PC-3 (cell line): ENCODE measurements at regions not wholly inside any gene's neighbourhood (a gene's known extent, or its start where the extent isn't known, plus 50 kb on each side); places are given as distances from the start of the nearest gene placed in this dataset.

ENCODE experiments used
- ATAC-seq: fragments of 200-7000 bp; cut with Tn5 transposase; 2 replicates; pipeline ENCODE4 v1.9.1; 2020; ENCODE audit warnings: mild to moderate bottlenecking, moderate library complexity
- BruUV-seq: library from RNA; stranded (reverse); fragments of 400-500 nt; replicated peaks from 2 replicates; lab custom pipeline; 2021; lab: Mats Ljungman, UMichigan
- CTCF ChIA-PET: fragments of 300-600 bp; sonication (Branson Sonifier 250); formaldehyde crosslinking; loops from one replicate; lab custom pipeline; 2022; ENCODE audit warnings: antibody characterized with exemption; lab: Charles Lee
- POLR2A ChIA-PET: fragments of 300-600 bp; sonication (Branson Sonifier 250); formaldehyde crosslinking; loops from one replicate; lab custom pipeline; 2022; ENCODE audit warnings: antibody characterized with exemption; ENCODE audit not compliant: unreplicated experiment; lab: Charles Lee
- DNase-seq: peaks from one replicate; pipeline ENCODE4 v3.0.0-alpha.2; 2015
- H2AFZ ChIP-seq: fragments of 300-600 bp; sonication (generic); 2 replicates; pipeline ENCODE4 v1.6.0; 2016; ENCODE audit warnings: antibody characterized with exemption, low read length
- H3F3A ChIP-seq: fragments of 300-600 bp; sonication (generic); one replicate; pipeline ENCODE4 v1.6.0; 2017; ENCODE audit warnings: antibody characterized with exemption, low read length, control low read depth, mild to moderate bottlenecking; ENCODE audit not compliant: unreplicated experiment
- H3K27ac ChIP-seq: fragments of 300-600 bp; sonication (generic); 2 replicates; pipeline ENCODE4 v1.5.1; 2016; ENCODE audit warnings: mild to moderate bottlenecking, low read length
- H3K27me3 ChIP-seq: fragments of 300-600 bp; sonication (generic); 2 replicates; pipeline ENCODE4 v1.6.1; 2016; ENCODE audit warnings: low read length, mixed read lengths
- H3K36me3 ChIP-seq: fragments of 300-600 bp; sonication (generic); 2 replicates; pipeline ENCODE4 v1.6.1; 2016; ENCODE audit warnings: low read depth, mixed run types, low read length, mixed read lengths
- H3K4me1 ChIP-seq: fragments of 300-600 bp; sonication (generic); 2 replicates; pipeline ENCODE4 v1.5.1; 2016; ENCODE audit warnings: low read length; ENCODE audit not compliant: insufficient read depth
- H3K4me2 ChIP-seq: fragments of 300-600 bp; sonication (generic); 2 replicates; pipeline ENCODE4 v1.6.0; 2016; ENCODE audit warnings: low read length
- H3K4me3 ChIP-seq: fragments of 300-600 bp; sonication (generic); 2 replicates; pipeline ENCODE4 v1.5.1; 2016; ENCODE audit warnings: mild to moderate bottlenecking, low read length, mixed read lengths
- H3K79me2 ChIP-seq: fragments of 300-600 bp; sonication (generic); 2 replicates; pipeline ENCODE4 v1.6.1; 2017; ENCODE audit warnings: low read length, mixed read lengths
- H3K9ac ChIP-seq: fragments of 300-600 bp; sonication (generic); 2 replicates; pipeline ENCODE4 v1.6.0; 2016; ENCODE audit warnings: mild to moderate bottlenecking, low read length
- H3K9me2 ChIP-seq: fragments of 300-600 bp; sonication (generic); replicated peaks from 2 replicates; pipeline ENCODE4 v1.6.1; 2016; ENCODE audit warnings: mixed run types, low read length, mixed read lengths
- H3K9me3 ChIP-seq: fragments of 300-600 bp; sonication (generic); 2 replicates; pipeline ENCODE4 v1.6.1; 2016; ENCODE audit warnings: low read length, mixed read lengths
- H4K20me1 ChIP-seq: fragments of 300-600 bp; sonication (generic); 2 replicates; pipeline ENCODE4 v1.6.1; 2016; ENCODE audit warnings: low read length, mixed read lengths
- EZH2 ChIP-seq: fragments of 300-600 bp; sonication (generic); IDR thresholded peaks from one replicate; pipeline ENCODE4 v1.6.1; 2017; ENCODE audit warnings: antibody characterized with exemption, mild to moderate bottlenecking, low read length; ENCODE audit not compliant: unreplicated experiment
- EZH2phosphoT487 ChIP-seq: fragments of 300-600 bp; sonication (generic); IDR thresholded peaks from 2 replicates; pipeline ENCODE4 v1.6.1; 2018; ENCODE audit warnings: mild to moderate bottlenecking, antibody characterized with exemption, low read length, borderline replicate concordance
- intact Hi-C: fragments of 100-400 bp; cut with micrococcal nuclease; formaldehyde crosslinking; loops from 2 replicates; pipeline ENCODE4 v1.9.0; 2023
- TF ChIP-seq, protein P1 (sequence below): fragments of 300-600 bp; sonication (generic); conservative IDR thresholded peaks from 2 replicates; pipeline ENCODE4 v1.5.1; 2017; ENCODE audit warnings: antibody characterized with exemption, low read depth, mild to moderate bottlenecking, low read length

DNA sequence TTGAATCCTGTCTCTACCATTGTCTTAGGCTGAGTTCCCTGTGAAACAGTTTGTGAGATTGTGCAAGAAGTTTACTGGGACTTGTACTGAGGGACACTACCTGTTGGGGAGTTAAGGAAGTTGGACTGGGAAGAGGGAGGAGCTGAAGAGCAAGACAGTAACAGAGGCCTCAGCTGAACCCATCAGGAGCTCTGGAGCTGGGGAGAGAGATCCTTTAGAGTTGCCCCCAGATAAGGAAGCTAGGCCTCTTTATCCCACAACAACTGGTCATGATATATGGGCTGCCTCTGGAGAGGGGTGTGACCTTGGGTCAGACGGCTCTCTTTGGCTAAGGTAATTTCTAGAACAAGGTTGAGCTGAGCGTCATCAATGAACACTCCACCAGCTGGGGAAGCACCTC lies 137.8 kb upstream of the SLC4A4 start:
- Histone ChIP-seq H3K27ac (no peak overlapping the region), H3K9me3 (no peaks in the 10 kb centered on the region), H4K20me1 (no peaks in the 10 kb centered on the region), H3F3A (no peaks in the 10 kb centered on the region), H3K4me2 (no peak overlapping the region), H3K4me3 (no peak overlapping the region), H3K9me2 (no peaks in the 10 kb centered on the region), H3K79me2 (no peaks in the 10 kb centered on the region), H3K4me1 (no peaks in the 10 kb centered on the region), H3K27me3 (no peaks in the 10 kb centered on the region), H3K36me3 (no peaks in the 10 kb centered on the region), H3K9ac (no peak overlapping the region), H2AFZ (no peak overlapping the region)
- ATAC-seq (no peak), DNase-seq (no peak)
- TF ChIP-seq EZH2phosphoT487 = no peak
- TF ChIP-seq, protein P1, sequence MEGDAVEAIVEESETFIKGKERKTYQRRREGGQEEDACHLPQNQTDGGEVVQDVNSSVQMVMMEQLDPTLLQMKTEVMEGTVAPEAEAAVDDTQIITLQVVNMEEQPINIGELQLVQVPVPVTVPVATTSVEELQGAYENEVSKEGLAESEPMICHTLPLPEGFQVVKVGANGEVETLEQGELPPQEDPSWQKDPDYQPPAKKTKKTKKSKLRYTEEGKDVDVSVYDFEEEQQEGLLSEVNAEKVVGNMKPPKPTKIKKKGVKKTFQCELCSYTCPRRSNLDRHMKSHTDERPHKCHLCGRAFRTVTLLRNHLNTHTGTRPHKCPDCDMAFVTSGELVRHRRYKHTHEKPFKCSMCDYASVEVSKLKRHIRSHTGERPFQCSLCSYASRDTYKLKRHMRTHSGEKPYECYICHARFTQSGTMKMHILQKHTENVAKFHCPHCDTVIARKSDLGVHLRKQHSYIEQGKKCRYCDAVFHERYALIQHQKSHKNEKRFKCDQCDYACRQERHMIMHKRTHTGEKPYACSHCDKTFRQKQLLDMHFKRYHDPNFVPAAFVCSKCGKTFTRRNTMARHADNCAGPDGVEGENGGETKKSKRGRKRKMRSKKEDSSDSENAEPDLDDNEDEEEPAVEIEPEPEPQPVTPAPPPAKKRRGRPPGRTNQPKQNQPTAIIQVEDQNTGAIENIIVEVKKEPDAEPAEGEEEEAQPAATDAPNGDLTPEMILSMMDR = no peak
- TF ChIP-seq EZH2 = no peak
- intact Hi-C loops = no loop called here
- CTCF ChIA-PET = no interaction called here
- no TSS peak for BruUV-seq
- POLR2A ChIA-PET = interaction anchor here (0.7 kb wide), 1 partner anchor 152 kb away, joined by 3 read pairs; no protein-coding TSS in a partner anchor

DNA sequence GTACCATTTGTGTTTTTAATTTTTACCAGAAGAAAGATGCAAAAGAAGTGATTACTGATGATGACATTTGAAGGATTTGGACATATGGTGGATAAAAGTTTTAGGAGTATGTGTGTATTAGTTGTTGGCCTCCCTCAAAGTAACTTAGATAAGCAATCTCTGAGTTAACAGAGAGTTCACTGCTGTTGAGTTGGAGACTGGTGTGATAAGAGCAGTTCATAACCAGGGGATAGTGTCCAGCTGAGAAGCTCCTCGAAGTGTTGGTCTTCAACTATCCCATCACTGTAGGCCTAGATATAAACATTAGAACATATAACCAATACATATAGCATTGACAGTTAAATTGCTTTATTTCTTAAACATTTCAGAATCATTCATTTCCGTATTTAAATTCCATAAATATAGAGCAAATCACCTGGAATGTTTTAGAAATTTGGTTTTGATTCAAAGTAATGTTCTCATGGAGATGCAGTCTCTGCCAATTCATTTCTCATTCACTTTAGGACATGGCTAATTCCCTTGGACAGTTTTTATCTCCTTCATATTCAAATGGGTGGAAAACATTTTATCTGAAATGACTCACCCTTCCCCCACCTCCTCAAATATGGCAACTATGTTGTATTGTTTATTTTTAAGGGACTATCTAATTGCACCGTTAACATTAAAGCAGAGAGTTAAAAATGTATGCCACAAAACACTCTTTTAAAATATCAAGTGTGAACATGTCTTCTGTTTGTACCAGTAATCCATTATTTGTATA lies 136.8 kb upstream of the SLC4A4 start:
- Histone ChIP-seq H3K36me3 (no peaks in the 10 kb centered on the region), H3K27me3 (no peaks in the 10 kb centered on the region), H3K79me2 (no peaks in the 10 kb centered on the region), H3K27ac (no peak overlapping the region), H3K9me3 (no peaks in the 10 kb centered on the region), H3K9me2 (no peaks in the 10 kb centered on the region), H3K4me2 (no peak overlapping the region), H3K4me1 (no peaks in the 10 kb centered on the region), H2AFZ (no peak overlapping the region), H3F3A (no peaks in the 10 kb centered on the region), H4K20me1 (no peaks in the 10 kb centered on the region), H3K9ac (no peak overlapping the region), H3K4me3 (no peak overlapping the region)
- intact Hi-C loops = no loop called here
- POLR2A ChIA-PET = interaction anchor here (0.6 kb wide), 1 partner anchor 1927 kb away, joined by 3 read pairs; no protein-coding TSS in a partner anchor
- BruUV-seq = no TSS peak
- no peak for DNase-seq
- CTCF ChIA-PET = no interaction called here
- TF ChIP-seq, protein P1 = no peak
- TF ChIP-seq EZH2phosphoT487 (no peak), EZH2 (no peak)
- ATAC-seq = no peak

DNA sequence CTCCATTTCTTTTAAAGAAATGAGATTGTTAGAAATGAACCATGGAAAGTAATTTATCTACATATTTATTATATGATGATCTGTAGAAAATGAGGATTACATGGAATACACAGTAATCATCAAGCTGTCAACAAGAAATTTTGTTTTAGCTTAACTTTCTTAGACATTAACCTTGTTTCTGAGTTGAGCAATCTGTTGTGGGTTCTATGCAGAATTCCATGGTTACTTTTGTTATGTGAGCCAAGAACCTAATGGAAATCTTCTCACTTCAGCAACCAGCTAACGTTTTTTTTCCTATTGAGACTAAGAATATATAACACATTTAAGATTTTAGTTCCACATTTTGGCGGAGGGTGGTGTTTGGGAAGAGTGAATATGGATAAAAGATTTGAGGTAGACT lies 136.1 kb upstream of the SLC4A4 start:
- Histone ChIP-seq H3K9me3 (no peaks in the 10 kb centered on the region), H3K27me3 (no peaks in the 10 kb centered on the region), H3K79me2 (no peaks in the 10 kb centered on the region), H4K20me1 (no peaks in the 10 kb centered on the region), H3K36me3 (no peaks in the 10 kb centered on the region), H3K4me2 (no peak overlapping the region), H3F3A (no peaks in the 10 kb centered on the region), H3K4me3 (no peak overlapping the region), H3K4me1 (no peaks in the 10 kb centered on the region), H3K27ac (no peak overlapping the region), H2AFZ (no peak overlapping the region), H3K9me2 (no peaks in the 10 kb centered on the region), H3K9ac (no peak overlapping the region)
- CTCF ChIA-PET = no interaction called here
- ATAC-seq (no peak), DNase-seq (no peak)
- TF ChIP-seq, protein P1 = no peak
- TF ChIP-seq EZH2 (no peak), EZH2phosphoT487 (no peak)
- POLR2A ChIA-PET = no interaction called here
- intact Hi-C loops = no loop called here
- BruUV-seq = no TSS peak
